HG03066 (cell line): ENCODE measurements at regions not wholly inside any gene's neighbourhood (a gene's known extent, or its start where the extent isn't known, plus 50 kb on each side); places are given as distances from the start of the nearest gene placed in this dataset.
A peak's percentile ranks its signal among the peaks of the same experiment; 100 is the strongest.

ENCODE experiments used
- ATAC-seq: cut with Tn5 transposase; IDR thresholded peaks from one replicate; pipeline ENCODE4 v1.9.1; 2021; ENCODE audit warnings: low read depth; ENCODE audit not compliant: unreplicated experiment

GRCh38 chr1:105652109-105652508 lies 1404.4 kb upstream of the PRMT6 start:
- no peak for ATAC-seq

- no peak for ATAC-seq
These were observed 1401.4 kb upstream of the PRMT6 start for GRCh38 chr1:105655032-105655431.

GRCh38 chr1:105664495-105664894 lies 1392.0 kb upstream of the PRMT6 start:
- no peak for ATAC-seq

GRCh38 chr1:105678334-105678733 lies 1378.1 kb upstream of the PRMT6 start:
- ATAC-seq: no peak

GRCh38 chr1:105684714-105685113 lies 1371.8 kb upstream of the PRMT6 start:
- no peak for ATAC-seq

- no peak for ATAC-seq
These were observed 1370.4 kb upstream of the PRMT6 start for GRCh38 chr1:105686026-105686425.

GRCh38 chr1:105686874-105687690 lies 1369.4 kb upstream of the PRMT6 start:
- no peak for ATAC-seq

- no peak for ATAC-seq
These were observed 1355.8 kb upstream of the PRMT6 start for GRCh38 chr1:105700723-105701122.

GRCh38 chr1:105724286-105724685 lies 1332.2 kb upstream of the PRMT6 start:
- no peak for ATAC-seq

GRCh38 chr1:105730701-105731100 lies 1325.8 kb upstream of the PRMT6 start:
- ATAC-seq: no peak

- no peak for ATAC-seq
These were observed 1320.1 kb upstream of the PRMT6 start for GRCh38 chr1:105736349-105736748.

- ATAC-seq: no peak
These were observed 1276.7 kb upstream of the PRMT6 start for GRCh38 chr1:105779727-105780126.

- no peak for ATAC-seq
These were observed 1271.5 kb upstream of the PRMT6 start for GRCh38 chr1:105785021-105785420.

- ATAC-seq: no peak
These were observed 1262.8 kb upstream of the PRMT6 start for GRCh38 chr1:105793536-105794146.

- no peak for ATAC-seq
These were observed 1260.7 kb upstream of the PRMT6 start for GRCh38 chr1:105795741-105796140.

- ATAC-seq: no peak
These were observed 1225.8 kb upstream of the PRMT6 start for GRCh38 chr1:105830571-105831146.

GRCh38 chr1:105838071-105838470 lies 1218.4 kb upstream of the PRMT6 start:
- ATAC-seq: no peak

- no peak for ATAC-seq
These were observed 1190.9 kb upstream of the PRMT6 start for GRCh38 chr1:105865546-105865945.

GRCh38 chr1:105872817-105873216 lies 1183.7 kb upstream of the PRMT6 start:
- no peak for ATAC-seq

- ATAC-seq: peak; percentile 80
These were observed 1181.9 kb upstream of the PRMT6 start for GRCh38 chr1:105874621-105875020.

GRCh38 chr1:105886309-105886708 lies 1170.2 kb upstream of the PRMT6 start:
- ATAC-seq: no peak

GRCh38 chr1:105891308-105891707 lies 1165.2 kb upstream of the PRMT6 start:
- no peak for ATAC-seq
